ENCODE measurements at regions not wholly inside any gene's neighbourhood (a gene's known extent, or its start where the extent isn't known, plus 50 kb on each side); places are given as distances from the start of the nearest gene placed in this dataset.

- DNase-seq (ENCODE audit: low spot score): no peak
Measured at GRCh38 chr1:118717893-118718292, 270.2 kb downstream of the TBX15 start.

GRCh38 chr1:118716775-118717174 is 271.4 kb downstream of the TBX15 start:
- no peak for DNase-seq (ENCODE audit: low spot score)

- DNase-seq (ENCODE audit: low spot score): no peak
Measured at GRCh38 chr1:118711356-118711755, 276.8 kb downstream of the TBX15 start.

GRCh38 chr1:118698911-118699310 is 289.2 kb downstream of the TBX15 start:
- no peak for DNase-seq (ENCODE audit: low spot score)

- no peak for DNase-seq (ENCODE audit: low spot score)
Measured at GRCh38 chr1:118692143-118692542, 296.0 kb downstream of the TBX15 start.

GRCh38 chr1:118688891-118689290 is 299.3 kb downstream of the TBX15 start:
- no peak for DNase-seq (ENCODE audit: low spot score)

GRCh38 chr1:118661769-118662320 is 326.3 kb downstream of the TBX15 start:
- no peak for DNase-seq (ENCODE audit: low spot score)

GRCh38 chr1:118660769-118661168 is 327.4 kb downstream of the TBX15 start:
- no peak for DNase-seq (ENCODE audit: low spot score)

GRCh38 chr1:118659646-118660045 is 328.5 kb downstream of the TBX15 start:
- DNase-seq (ENCODE audit: low spot score): no peak

GRCh38 chr1:118650107-118650807 is 337.9 kb downstream of the TBX15 start:
- DNase-seq (ENCODE audit: low spot score): peak; percentile 5

- no peak for DNase-seq (ENCODE audit: low spot score)
Measured at GRCh38 chr1:118649369-118650106, 338.6 kb downstream of the TBX15 start.

- DNase-seq (ENCODE audit: low spot score): no peak
Measured at GRCh38 chr1:118636004-118636403, 352.1 kb downstream of the TBX15 start.

GRCh38 chr1:118627435-118627834 is 360.7 kb downstream of the TBX15 start:
- DNase-seq (ENCODE audit: low spot score): no peak

- DNase-seq (ENCODE audit: low spot score): no peak
Measured at GRCh38 chr1:118621839-118622238, 366.3 kb downstream of the TBX15 start.

GRCh38 chr1:118618618-118619340 is 369.4 kb downstream of the TBX15 start:
- DNase-seq (ENCODE audit: low spot score): no peak

- DNase-seq (ENCODE audit: low spot score): no peak
Measured at GRCh38 chr1:118617916-118618315, 370.2 kb downstream of the TBX15 start.

- no peak for DNase-seq (ENCODE audit: low spot score)
Measured at GRCh38 chr1:118615066-118615465, 373.1 kb downstream of the TBX15 start.

- DNase-seq (ENCODE audit: low spot score): no peak
Measured at GRCh38 chr1:118589238-118589846, 398.8 kb downstream of the TBX15 start.

- DNase-seq (ENCODE audit: low spot score): no peak
Measured at GRCh38 chr1:118588566-118588965, 399.6 kb downstream of the TBX15 start.

GRCh38 chr1:118578276-118578675 is 393.2 kb upstream of the SPAG17 start:
- no peak for DNase-seq (ENCODE audit: low spot score)

- no peak for DNase-seq (ENCODE audit: low spot score)
Measured at GRCh38 chr1:118575060-118575459, 390.0 kb upstream of the SPAG17 start.

Data from cerebellar cortex (tissue), 1 donor.